T-helper 17 cell (primary cell): ENCODE measurements at regions not wholly inside any gene's neighbourhood (a gene's known extent, or its start where the extent isn't known, plus 50 kb on each side); places are given as distances from the start of the nearest gene placed in this dataset.

ENCODE experiments used
- ATAC-seq: fragments of 150-1000 bp; cut with Tn5 transposase; 2 replicates; pipeline ENCODE4 v1.10.0; 2021; ENCODE audit warnings: mild to moderate bottlenecking, moderate library complexity
- DNase-seq, 3 donors: peaks; one replicate each; pipeline versions ENCODE4 v3.0.0 to v3.0.0-alpha.2; 2020 to 2021
- H3K9me3 ChIP-seq: one replicate; pipeline ENCODE4 v1.7.0; 2013; ENCODE audit warnings: low read length, mild to moderate bottlenecking; ENCODE audit not compliant: control insufficient read depth, poor library complexity, severe bottlenecking
- H3K27ac Mint-ChIP-seq: one replicate; pipeline ENCODE4 v1.8.0; 2022; ENCODE audit warnings: mild to moderate bottlenecking, moderate library complexity, mixed read lengths
- H3K27me3 Mint-ChIP-seq: one replicate; pipeline ENCODE4 v1.8.0; 2022; ENCODE audit warnings: mixed read lengths
- H3K36me3 Mint-ChIP-seq: one replicate; pipeline ENCODE4 v1.8.0; 2022; ENCODE audit warnings: low read depth, mixed read lengths
- H3K4me1 Mint-ChIP-seq: one replicate; pipeline ENCODE4 v1.8.0; 2022; ENCODE audit warnings: mild to moderate bottlenecking, mixed read lengths
- H3K4me3 Mint-ChIP-seq: one replicate; pipeline ENCODE4 v1.8.0; 2022; ENCODE audit warnings: mild to moderate bottlenecking, moderate library complexity, mixed read lengths

DNA sequence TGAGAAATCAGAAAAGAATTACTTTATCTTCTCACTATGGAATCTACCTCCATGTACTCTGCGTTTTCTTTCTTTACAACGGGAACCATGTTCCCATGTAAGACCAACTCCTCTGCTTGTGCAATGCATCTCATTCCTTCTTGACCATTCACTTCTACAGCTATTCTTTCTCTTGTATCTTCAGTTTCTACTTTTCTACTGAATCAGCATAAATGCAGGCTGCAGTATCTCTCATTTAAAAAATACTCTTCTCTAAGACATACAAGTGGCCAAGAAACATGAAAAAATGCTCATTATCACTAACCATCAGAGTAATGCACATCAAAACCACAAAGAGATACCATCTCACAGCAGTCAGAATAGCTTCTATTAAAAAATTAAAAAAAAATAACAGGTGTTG is 74.1 kb upstream of the NANOGP8 start:
- H3K4me1 Mint-ChIP-seq: peaks cover 4% of the 10 kb centered on the region
- DNase-seq (no peak), ATAC-seq (no peak)
- H3K4me3 Mint-ChIP-seq: no peak overlapping the region
- H3K36me3 Mint-ChIP-seq: peaks cover 3% of the 10 kb centered on the region
- H3K9me3 ChIP-seq: no peaks in the 10 kb centered on the region
- H3K27ac Mint-ChIP-seq: no peak overlapping the region
- no peaks in the 10 kb centered on the region for H3K27me3 Mint-ChIP-seq

DNA sequence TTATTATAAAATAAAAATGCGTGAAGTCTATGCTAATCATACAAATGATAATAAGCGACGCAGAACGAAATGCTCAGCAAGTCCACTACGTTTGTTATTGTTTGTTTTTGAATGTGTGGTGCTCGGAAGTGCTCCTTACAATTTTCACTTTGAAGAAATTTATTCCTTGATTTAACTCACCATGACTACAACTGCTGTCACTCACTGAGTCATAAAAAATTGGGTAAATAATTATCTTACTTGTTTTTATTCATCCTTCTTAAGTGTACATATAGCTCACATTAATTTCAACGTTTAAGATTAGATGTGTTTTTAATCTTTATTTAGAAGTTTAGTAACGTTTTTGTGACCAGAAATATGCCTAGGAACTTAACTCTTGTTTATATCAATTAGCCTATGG is 66.7 kb upstream of the NANOGP8 start:
- Mint-ChIP-seq H3K27me3 (peaks cover 16% of the 10 kb centered on the region), H3K27ac (no peak overlapping the region), H3K36me3 (no peaks in the 10 kb centered on the region), H3K4me1 (no peaks in the 10 kb centered on the region), H3K4me3 (no peak overlapping the region)
- DNase-seq (no peak), ATAC-seq (no peak)
- H3K9me3 ChIP-seq: no peaks in the 10 kb centered on the region

DNA sequence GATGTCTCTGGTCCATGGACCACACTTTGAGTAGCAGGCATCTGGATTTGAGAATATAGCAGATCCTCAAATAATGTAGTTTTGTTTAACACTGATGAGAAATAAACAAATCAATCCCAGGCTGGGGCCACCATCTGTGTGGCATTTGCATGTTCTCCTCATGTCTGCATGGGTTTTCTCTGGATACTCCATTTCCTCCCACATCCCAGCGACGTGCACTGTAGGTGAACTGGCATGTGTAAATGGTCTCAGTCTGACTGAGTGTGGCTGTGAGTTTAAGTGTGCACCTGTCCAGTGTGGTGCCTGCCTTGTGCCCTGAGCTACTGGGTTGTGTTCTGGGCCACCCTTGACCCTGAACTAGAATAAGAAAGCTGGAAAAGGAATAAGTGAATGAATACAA is 66.3 kb upstream of the NANOGP8 start:
- Mint-ChIP-seq H3K4me3 (no peak overlapping the region), H3K36me3 (no peaks in the 10 kb centered on the region), H3K27me3 (peaks cover 20% of the 10 kb centered on the region), H3K4me1 (no peaks in the 10 kb centered on the region), H3K27ac (no peak overlapping the region)
- DNase-seq (no peak), ATAC-seq (no peak)
- no peaks in the 10 kb centered on the region for H3K9me3 ChIP-seq

DNA sequence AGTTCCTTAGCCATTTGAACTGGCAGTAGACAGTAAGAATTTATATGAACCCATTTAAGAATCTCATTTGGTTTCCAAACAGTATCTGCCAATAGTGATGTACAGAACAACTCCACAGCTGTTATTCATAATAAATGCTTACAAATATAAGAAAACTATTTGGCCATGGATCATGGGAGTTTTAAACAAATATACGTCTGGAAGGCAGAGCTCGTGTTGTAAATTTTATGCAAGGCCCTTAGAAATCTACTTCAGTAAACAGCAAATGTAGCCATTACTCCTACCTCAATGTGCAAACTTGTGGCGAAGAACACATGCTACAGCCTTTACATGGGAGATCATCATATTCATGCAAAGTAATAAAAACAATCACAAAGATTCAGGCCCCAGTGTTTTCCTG is 65.3 kb upstream of the NANOGP8 start:
- H3K27me3 Mint-ChIP-seq: peaks cover 20% of the 10 kb centered on the region
- no peak for ATAC-seq
- DNase-seq: no peak
- H3K27ac Mint-ChIP-seq: no peak overlapping the region
- H3K4me1 Mint-ChIP-seq: no peaks in the 10 kb centered on the region
- no peaks in the 10 kb centered on the region for H3K9me3 ChIP-seq
- no peak overlapping the region for H3K4me3 Mint-ChIP-seq
- no peaks in the 10 kb centered on the region for H3K36me3 Mint-ChIP-seq

DNA sequence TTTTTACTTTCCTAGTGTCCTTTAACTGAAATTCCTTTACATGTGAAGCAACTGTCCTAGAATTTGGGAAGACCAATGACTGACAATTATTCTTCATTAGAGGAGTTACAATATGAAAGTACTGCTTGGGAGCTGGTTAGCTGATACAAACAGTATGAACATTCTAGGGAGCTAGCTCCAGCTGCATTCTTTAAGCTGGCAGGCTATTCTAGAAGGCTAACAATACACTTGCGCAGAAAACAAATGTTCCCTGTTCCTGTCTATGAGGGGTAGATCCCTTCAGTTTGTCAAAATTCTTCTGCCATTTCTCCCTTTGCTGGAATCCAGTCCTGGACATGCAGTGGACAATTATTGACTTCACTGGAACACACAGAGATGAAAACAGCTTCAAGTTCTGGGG is 60.2 kb upstream of the NANOGP8 start:
- Mint-ChIP-seq H3K4me1 (no peaks in the 10 kb centered on the region), H3K4me3 (no peak overlapping the region), H3K36me3 (no peaks in the 10 kb centered on the region), H3K27me3 (peaks cover 20% of the 10 kb centered on the region), H3K27ac (no peak overlapping the region)
- no peak for DNase-seq
- H3K9me3 ChIP-seq: no peaks in the 10 kb centered on the region
- no peak for ATAC-seq

DNA sequence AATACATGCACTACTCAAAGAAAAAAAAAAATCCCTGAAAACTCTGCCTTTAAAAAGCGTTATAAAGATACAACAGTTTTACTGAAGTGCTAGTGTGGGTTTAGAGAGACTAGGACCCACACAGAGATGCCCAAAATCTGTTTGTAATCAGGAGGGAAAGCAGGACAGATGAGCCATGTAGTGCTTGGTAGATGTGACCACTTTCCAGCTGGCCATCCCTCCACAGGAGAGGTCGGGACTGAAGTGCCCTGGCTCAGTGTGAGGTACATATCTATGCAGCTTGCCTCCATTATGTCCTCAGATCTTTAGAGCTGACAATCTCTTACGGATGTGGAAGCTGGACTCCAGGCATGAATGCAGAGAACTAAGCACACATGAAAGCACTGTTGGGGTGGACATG is 57.5 kb upstream of the NANOGP8 start:
- no peak overlapping the region for H3K27ac Mint-ChIP-seq
- ATAC-seq (no peak), DNase-seq (no peak)
- H3K4me3 Mint-ChIP-seq: no peak overlapping the region
- no peaks in the 10 kb centered on the region for H3K4me1 Mint-ChIP-seq
- H3K9me3 ChIP-seq: no peaks in the 10 kb centered on the region
- H3K36me3 Mint-ChIP-seq: no peaks in the 10 kb centered on the region
- H3K27me3 Mint-ChIP-seq: peaks cover 4% of the 10 kb centered on the region

DNA sequence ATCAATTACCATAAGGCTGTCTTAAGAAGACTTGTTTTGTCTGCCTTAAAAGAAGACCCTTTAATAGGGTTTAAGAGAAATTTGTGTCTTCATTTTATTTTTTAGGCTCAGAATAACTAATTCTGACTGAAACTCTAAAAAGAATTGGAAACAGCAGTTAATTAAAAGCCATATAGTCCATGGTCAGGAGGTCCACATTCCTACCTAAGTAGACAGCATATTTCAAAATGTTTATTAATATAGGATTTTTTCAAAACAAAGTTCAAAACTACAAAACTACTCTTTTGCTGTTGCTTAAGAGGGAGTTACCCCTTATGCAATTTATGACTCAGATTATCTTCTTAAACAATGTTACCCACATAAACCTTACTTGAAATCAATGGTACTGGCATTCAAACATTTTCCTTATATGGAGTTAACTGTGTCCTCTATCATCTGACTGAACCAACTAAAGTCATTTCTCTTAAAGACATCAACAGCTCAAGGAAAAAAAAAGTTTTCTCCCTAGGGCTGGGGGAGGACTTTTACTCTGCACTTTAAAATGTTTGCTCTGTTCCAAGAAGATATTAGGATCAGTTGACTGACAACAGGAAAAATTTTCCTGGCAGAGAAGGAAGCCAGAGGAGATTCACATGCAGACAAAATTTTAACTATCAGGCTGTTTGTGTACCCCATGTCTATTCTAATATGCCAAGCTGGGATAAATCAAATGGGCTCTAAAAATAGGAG is 56.8 kb upstream of the NANOGP8 start:
- Mint-ChIP-seq H3K27me3 (peaks cover 4% of the 10 kb centered on the region), H3K27ac (no peak overlapping the region), H3K4me3 (no peak overlapping the region), H3K4me1 (no peaks in the 10 kb centered on the region), H3K36me3 (no peaks in the 10 kb centered on the region)
- no peaks in the 10 kb centered on the region for H3K9me3 ChIP-seq
- ATAC-seq (no peak), DNase-seq (no peak)

DNA sequence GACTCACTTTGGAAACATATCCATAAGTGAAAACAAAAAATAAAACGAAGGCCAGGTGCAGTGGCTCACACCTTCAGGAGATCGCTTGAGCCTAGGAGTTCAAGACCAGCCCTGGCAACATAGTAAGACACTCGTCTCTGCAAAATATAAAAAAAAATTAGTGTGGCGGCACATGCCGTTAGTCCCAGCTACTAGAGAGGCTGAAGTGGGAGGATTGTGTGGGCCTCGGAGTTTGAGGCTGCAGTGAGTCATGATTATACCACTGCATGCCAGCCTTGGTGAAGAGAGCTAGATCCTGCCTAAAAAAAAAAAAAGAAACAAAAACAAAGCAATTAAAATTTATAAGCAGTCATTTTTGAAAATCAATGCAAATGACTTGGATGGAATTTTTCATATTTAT is 54.7 kb upstream of the NANOGP8 start:
- no peaks in the 10 kb centered on the region for H3K27me3 Mint-ChIP-seq
- no peak for DNase-seq
- H3K4me1 Mint-ChIP-seq: no peaks in the 10 kb centered on the region
- ATAC-seq: no peak
- no peaks in the 10 kb centered on the region for H3K9me3 ChIP-seq
- H3K4me3 Mint-ChIP-seq: no peak overlapping the region
- no peaks in the 10 kb centered on the region for H3K36me3 Mint-ChIP-seq
- no peak overlapping the region for H3K27ac Mint-ChIP-seq

DNA sequence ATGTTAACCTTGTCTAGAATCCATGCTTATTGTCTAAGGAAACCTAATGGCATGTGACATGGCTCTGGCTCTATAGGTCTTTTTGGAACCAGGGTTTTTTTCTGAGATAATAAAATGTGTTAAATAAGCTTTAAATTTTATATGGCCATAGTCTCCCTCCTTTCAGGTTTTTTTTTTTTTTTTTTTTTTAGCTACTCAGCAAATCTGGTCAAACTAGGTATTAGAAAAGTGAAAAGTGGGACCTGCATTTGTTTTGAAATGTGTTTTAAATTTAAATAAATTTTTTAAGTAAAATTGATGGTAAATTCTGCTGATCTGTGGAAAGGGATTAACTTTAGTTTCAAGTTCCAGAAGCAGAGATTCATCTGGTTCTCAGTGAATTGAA is 52.1 kb upstream of the NANOGP8 start:
- DNase-seq: no peak
- H3K9me3 ChIP-seq: no peaks in the 10 kb centered on the region
- no peaks in the 10 kb centered on the region for H3K4me1 Mint-ChIP-seq
- no peaks in the 10 kb centered on the region for H3K36me3 Mint-ChIP-seq
- ATAC-seq: no peak
- H3K4me3 Mint-ChIP-seq: no peak overlapping the region
- no peak overlapping the region for H3K27ac Mint-ChIP-seq
- H3K27me3 Mint-ChIP-seq: no peaks in the 10 kb centered on the region

DNA sequence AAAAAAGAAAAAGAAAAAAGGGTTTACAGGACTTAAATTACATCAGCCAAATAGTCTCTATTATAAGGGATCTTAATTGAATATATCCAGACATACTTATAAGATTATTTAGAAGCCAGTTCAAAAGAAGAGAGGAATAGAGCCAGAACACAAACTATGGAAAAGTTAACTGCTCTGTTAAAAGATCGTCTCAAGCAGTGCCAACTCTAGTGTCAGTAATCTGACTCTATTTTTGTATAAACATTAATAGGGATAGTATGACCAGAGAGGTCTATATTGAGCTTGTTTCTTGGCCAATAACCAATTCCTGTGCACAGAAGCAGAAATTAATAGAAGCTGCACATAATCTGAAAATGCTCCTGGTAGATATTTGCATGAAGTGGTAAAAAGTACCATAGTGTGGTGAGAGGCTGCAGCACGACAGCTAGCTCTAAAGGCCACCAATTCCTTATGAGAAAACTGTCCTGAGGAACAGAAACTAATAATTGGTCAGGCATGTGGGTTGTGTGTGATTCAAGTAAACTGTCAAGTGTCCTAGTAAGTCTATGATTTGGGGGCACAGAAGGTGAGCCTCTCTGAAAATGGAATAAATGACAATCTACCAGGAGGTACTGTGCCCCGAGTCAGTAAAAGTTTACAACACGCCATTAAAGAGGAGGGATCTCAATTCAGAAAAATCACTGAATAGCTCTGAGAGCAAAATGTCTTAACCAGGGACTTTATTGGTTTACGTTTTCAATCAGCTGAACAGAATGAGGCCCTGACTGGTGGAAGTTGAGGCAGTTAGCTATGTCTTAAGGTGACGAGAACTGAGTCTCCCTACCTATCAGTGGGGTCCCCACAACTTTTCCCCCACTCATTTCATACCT is 51.5 kb upstream of the NANOGP8 start:
- Mint-ChIP-seq H3K4me1 (no peaks in the 10 kb centered on the region), H3K27me3 (no peaks in the 10 kb centered on the region)

More for the DNA sequence above, 51.5 kb upstream of the NANOGP8 start:
- DNase-seq (no peak), ATAC-seq (no peak)
- Mint-ChIP-seq H3K36me3 (no peaks in the 10 kb centered on the region), H3K27ac (no peak overlapping the region), H3K4me3 (no peak overlapping the region)
- H3K9me3 ChIP-seq: no peaks in the 10 kb centered on the region
